HG02885 (cell line): ENCODE measurements at regions not wholly inside any gene's neighbourhood (a gene's known extent, or its start where the extent isn't known, plus 50 kb on each side); places are given as distances from the start of the nearest gene placed in this dataset.
"Not testable (repeated sequence)": the region's sequence is repeated elsewhere in the genome, so short reads cannot be mapped to it uniquely, and the experiment has no call there.

Experiments used
- ATAC-seq: cut with Tn5 transposase; IDR thresholded peaks from one replicate; pipeline ENCODE4 v1.9.1; 2021; ENCODE audit warnings: mild to moderate bottlenecking; ENCODE audit not compliant: unreplicated experiment, poor library complexity

GRCh38 chr7:17113770-17114169 lies 184.7 kb upstream of the AHR start:
- ATAC-seq: not testable (repeated sequence)

GRCh38 chr7:17118412-17118811 lies 180.0 kb upstream of the AHR start:
- ATAC-seq: no peak

GRCh38 chr7:17120756-17121155 lies 177.7 kb upstream of the AHR start:
- no peak for ATAC-seq

GRCh38 chr7:17121671-17122070 lies 176.8 kb upstream of the AHR start:
- no peak for ATAC-seq

GRCh38 chr7:17123020-17123419 lies 175.4 kb upstream of the AHR start:
- peak; percentile 38 for ATAC-seq

- ATAC-seq: peak; percentile 90
These were observed 171.8 kb upstream of the AHR start for GRCh38 chr7:17126413-17127268.

GRCh38 chr7:17129218-17129617 lies 169.2 kb upstream of the AHR start:
- ATAC-seq: no peak

- no peak for ATAC-seq
These were observed 168.0 kb upstream of the AHR start for GRCh38 chr7:17130281-17131059.

GRCh38 chr7:17131060-17131345 lies 167.4 kb upstream of the AHR start:
- ATAC-seq: no peak

GRCh38 chr7:17131983-17132655 lies 166.3 kb upstream of the AHR start:
- ATAC-seq: no peak

- no peak for ATAC-seq
These were observed 165.7 kb upstream of the AHR start for GRCh38 chr7:17132726-17133125.

- ATAC-seq: no peak
These were observed 164.5 kb upstream of the AHR start for GRCh38 chr7:17133977-17134376.

GRCh38 chr7:17134786-17135185 lies 163.7 kb upstream of the AHR start:
- ATAC-seq: peak; percentile 92

- ATAC-seq: no peak
These were observed 162.3 kb upstream of the AHR start for GRCh38 chr7:17136126-17136525.

- no peak for ATAC-seq
These were observed 159.4 kb upstream of the AHR start for GRCh38 chr7:17139081-17139480.

- ATAC-seq: no peak
These were observed 158.0 kb upstream of the AHR start for GRCh38 chr7:17140406-17140805.

GRCh38 chr7:17142831-17143541 lies 155.5 kb upstream of the AHR start:
- no peak for ATAC-seq

GRCh38 chr7:17144322-17144721 lies 154.1 kb upstream of the AHR start:
- ATAC-seq: peak; percentile 51

- no peak for ATAC-seq
These were observed 151.8 kb upstream of the AHR start for GRCh38 chr7:17146621-17147020.

- no peak for ATAC-seq
These were observed 151.0 kb upstream of the AHR start for GRCh38 chr7:17147409-17147808.

GRCh38 chr7:17150018-17150417 lies 148.4 kb upstream of the AHR start:
- peak; percentile 76 for ATAC-seq
